Stomach (tissue), 8 donors: ENCODE measurements at regions not wholly inside any gene's neighbourhood (a gene's known extent, or its start where the extent isn't known, plus 50 kb on each side); places are given as distances from the start of the nearest gene placed in this dataset.

ENCODE experiments used
- DNase-seq, 2 donors: peaks; one replicate each; pipeline versions ENCODE4 v3.0.0 to v3.0.0-alpha.2; 2013 to 2019
- H3K27ac ChIP-seq, 5 donors: fragments of 200-600 bp in 4 of 5; sonication (generic) in 4 of 5; one replicate each; pipeline ENCODE4 v1.5.1; 2013 to 2019; ENCODE audit warnings: mild to moderate bottlenecking in 1 of 5, moderate library complexity in 1 of 5
- H3K27me3 ChIP-seq, 3 donors: fragments of 200-600 bp; sonication (generic); one replicate each; pipeline ENCODE4 v1.5.1; 2017 to 2019; ENCODE audit warnings: mixed run types in 1 of 3
- H3K36me3 ChIP-seq, 4 donors: fragments of 200-600 bp; sonication (generic); 1 replicate in 3 of 4; 2 replicates in 1 of 4; pipeline ENCODE4 v1.5.1; 2016 to 2019
- H3K4me1 ChIP-seq, 4 donors: fragments of 200-600 bp; sonication (generic); one replicate each; pipeline ENCODE4 v1.5.1; 2016 to 2019
- H3K4me3 ChIP-seq, 4 donors: fragments of 200-600 bp; sonication (generic) in 3 of 4; one replicate each; pipeline ENCODE4 v1.5.1; 2016 to 2019; ENCODE audit warnings: mild to moderate bottlenecking in 1 of 4
- H3K9me3 ChIP-seq, 4 donors: fragments of 200-600 bp; sonication (generic); one replicate each; pipeline ENCODE4 v1.5.1; 2016 to 2019
- EP300 ChIP-seq: sonication (generic); formaldehyde crosslinking; IDR thresholded peaks from one replicate; pipeline ENCODE4 v1.6.1; 2017; ENCODE audit warnings: antibody characterized with exemption
- POLR2A ChIP-seq, 4 donors: fragments of 450-650 bp; IDR thresholded peaks; one replicate each; pipeline ENCODE4 v1.6.1; 2016; ENCODE audit warnings: antibody characterized with exemption in 4 of 4, control low read depth in 2 of 4, mild to moderate bottlenecking in 1 of 4, moderate library complexity in 1 of 4
- POLR2AphosphoS5 ChIP-seq, 3 donors: sonication (generic); formaldehyde crosslinking; IDR thresholded peaks; one replicate each; pipeline ENCODE4 v1.6.1; 2016; ENCODE audit warnings: antibody characterized with exemption in 3 of 3
- WGBS, 5 donors: extraction: QIAGEN DNeasy Blood & Tissue Kit in 3 of 5; methylation state at CpG; one replicate each; pipeline versions ENCODE4 v1.1.5 to v1.1.7; 2013 to 2018; 5-methylcytosine and 5-hydroxymethylcytosine counted together
- intact Hi-C: fragments of 100-400 bp; cut with DNase I; formaldehyde crosslinking; loops from one replicate; pipeline ENCODE4 v1.15.1; 2023; ENCODE audit warnings: low total_unique reads
- TF ChIP-seq, protein P1 (sequence below), 7 experiments: fragments of 450-650 bp in 4 of 7; fragments of 200-600 bp in 3 of 7; sonication (generic) in 3 of 7; IDR thresholded peaks; one replicate each; pipeline ENCODE4 v1.5.1; 2016 to 2019; ENCODE audit warnings: antibody characterized with exemption in 7 of 7, control low read depth in 2 of 7, mild to moderate bottlenecking in 1 of 7
- donor health status: healthy with polysubstance abuse.
- donor health status: Bipolar disorder and iron deficiency.
- donor health status: healthy.

DNA sequence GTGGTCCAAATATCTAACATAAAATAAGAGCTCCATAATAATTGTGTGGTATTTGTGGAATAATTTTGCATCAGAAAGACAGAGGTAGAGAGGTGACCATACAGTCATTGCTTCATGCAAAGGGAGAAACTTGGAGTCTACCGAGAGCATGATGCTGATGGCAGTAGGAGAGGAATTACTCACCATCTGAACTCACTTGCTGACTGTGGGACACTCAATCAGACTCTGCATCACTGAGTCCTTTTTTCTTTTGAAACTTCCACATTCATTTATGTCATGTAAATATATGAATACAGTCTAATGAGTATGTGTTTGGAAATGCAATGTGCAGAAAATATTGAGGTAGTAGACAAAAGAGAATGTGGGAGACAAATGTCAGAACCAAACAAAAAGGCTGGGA is 933.8 kb downstream of the REEP3 start:
- WGBS, 5 donors, result 89 to 94% (median 91%) methylated on average over 1 of the region's 1 CpG
- intact Hi-C loops, result no loop called here
- no peak overlapping the region for H3K4me3 ChIP-seq
- no peak for DNase-seq
- H3K36me3 ChIP-seq, result no peaks in the 10 kb centered on the region
- no peak overlapping the region for H3K27ac ChIP-seq
- TF ChIP-seq, protein P1, sequence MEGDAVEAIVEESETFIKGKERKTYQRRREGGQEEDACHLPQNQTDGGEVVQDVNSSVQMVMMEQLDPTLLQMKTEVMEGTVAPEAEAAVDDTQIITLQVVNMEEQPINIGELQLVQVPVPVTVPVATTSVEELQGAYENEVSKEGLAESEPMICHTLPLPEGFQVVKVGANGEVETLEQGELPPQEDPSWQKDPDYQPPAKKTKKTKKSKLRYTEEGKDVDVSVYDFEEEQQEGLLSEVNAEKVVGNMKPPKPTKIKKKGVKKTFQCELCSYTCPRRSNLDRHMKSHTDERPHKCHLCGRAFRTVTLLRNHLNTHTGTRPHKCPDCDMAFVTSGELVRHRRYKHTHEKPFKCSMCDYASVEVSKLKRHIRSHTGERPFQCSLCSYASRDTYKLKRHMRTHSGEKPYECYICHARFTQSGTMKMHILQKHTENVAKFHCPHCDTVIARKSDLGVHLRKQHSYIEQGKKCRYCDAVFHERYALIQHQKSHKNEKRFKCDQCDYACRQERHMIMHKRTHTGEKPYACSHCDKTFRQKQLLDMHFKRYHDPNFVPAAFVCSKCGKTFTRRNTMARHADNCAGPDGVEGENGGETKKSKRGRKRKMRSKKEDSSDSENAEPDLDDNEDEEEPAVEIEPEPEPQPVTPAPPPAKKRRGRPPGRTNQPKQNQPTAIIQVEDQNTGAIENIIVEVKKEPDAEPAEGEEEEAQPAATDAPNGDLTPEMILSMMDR (IDR thresholded peaks at IDR 0.05), result no peak
- TF ChIP-seq EP300 (no peak), POLR2A (IDR thresholded peaks at IDR 0.05) (no peak), POLR2AphosphoS5 (IDR thresholded peaks at IDR 0.05) (no peak)
- H3K9me3 ChIP-seq, result peaks cover 0 to 7% (median 3%) of the 10 kb centered on the region in 4 donors
- H3K27me3 ChIP-seq, result no peaks in the 10 kb centered on the region
- H3K4me1 ChIP-seq, result no peaks in the 10 kb centered on the region

DNA sequence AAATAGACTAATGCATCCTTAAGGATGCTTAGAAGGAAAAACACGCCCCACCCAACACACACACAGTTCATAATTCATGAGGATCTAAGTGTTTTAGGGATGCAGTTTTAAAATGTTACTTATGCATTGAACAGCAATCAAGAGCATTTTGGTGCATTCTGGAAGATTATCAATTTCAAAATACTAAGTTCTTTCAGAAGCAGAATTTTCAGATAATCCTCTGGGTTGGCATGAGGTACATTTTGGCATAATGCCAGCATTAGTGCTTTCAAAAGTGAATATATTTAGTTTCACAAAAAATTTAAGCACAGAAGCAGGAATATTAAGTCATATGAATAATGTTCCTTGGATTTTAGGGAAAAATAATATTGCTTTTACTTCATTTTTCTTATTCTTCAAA is 937.1 kb downstream of the REEP3 start:
- DNase-seq, result no peak
- peaks cover 0 to 7% (median 4%) of the 10 kb centered on the region in 4 donors for H3K9me3 ChIP-seq
- TF ChIP-seq POLR2A (IDR thresholded peaks at IDR 0.05) (no peak), POLR2AphosphoS5 (IDR thresholded peaks at IDR 0.05) (no peak), EP300 (no peak)
- TF ChIP-seq, protein P1 (IDR thresholded peaks at IDR 0.05), result no peak
- H3K27me3 ChIP-seq, result no peaks in the 10 kb centered on the region
- WGBS, 5 donors, result 71 to 89% (median 80%) methylated on average over 1 of the region's 1 CpG
- no peak overlapping the region for H3K27ac ChIP-seq
- H3K4me3 ChIP-seq, result no peak overlapping the region
- H3K36me3 ChIP-seq, result no peaks in the 10 kb centered on the region
- intact Hi-C loops, result no loop called here
- H3K4me1 ChIP-seq, result no peaks in the 10 kb centered on the region

DNA sequence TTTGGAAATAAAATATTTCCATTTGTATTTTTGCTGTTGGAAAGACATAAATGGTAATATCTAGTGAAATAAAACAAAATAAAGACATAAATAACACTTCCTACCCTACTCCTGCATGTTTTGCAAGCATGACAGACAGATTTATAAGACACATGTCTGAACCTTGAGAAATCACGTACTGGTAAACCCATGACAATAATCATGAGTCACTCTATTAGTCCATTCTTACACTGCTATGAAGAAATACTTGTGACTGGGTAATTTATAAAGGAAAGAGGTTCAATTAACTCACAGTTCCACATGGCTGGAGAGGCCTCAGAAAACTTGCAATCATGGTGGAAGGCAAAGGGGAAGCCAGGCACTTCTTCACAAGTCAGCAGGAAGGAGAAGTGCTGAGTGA is 942.2 kb downstream of the REEP3 start:
- Histone ChIP-seq H3K9me3 (peaks cover 0 to 19% (median 14%) of the 10 kb centered on the region in 4 donors), H3K36me3 (no peaks in the 10 kb centered on the region), H3K27ac (no peak overlapping the region), H3K4me3 (no peak overlapping the region), H3K4me1 (no peaks in the 10 kb centered on the region), H3K27me3 (no peaks in the 10 kb centered on the region)
- intact Hi-C loops, result no loop called here
- TF ChIP-seq EP300 (no peak), POLR2A (IDR thresholded peaks at IDR 0.05) (no peak), POLR2AphosphoS5 (IDR thresholded peaks at IDR 0.05) (no peak)
- TF ChIP-seq, protein P1 (IDR thresholded peaks at IDR 0.05), result no peak
- 72 to 90% (median 78%) methylated on average over 1 of the region's 1 CpG for WGBS, 5 donors
- DNase-seq, result no peak

DNA sequence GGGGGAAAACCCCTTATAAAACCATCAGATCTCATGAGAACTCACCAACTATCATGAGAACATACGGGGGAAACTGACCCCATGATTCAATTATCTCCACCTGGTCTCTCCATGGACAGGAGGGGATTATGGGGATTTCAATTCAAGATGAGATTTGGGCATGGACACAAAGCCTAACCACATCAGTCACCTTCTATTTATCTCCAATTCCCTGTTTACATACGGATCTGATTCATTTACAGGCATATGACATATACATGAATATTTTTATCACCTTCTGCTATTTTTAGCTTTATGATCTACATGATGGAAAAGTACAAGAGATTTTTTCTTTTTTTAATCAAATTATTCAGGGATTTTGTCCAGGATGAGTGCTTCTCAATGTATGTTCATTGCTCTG is 944.5 kb downstream of the REEP3 start:
- no peaks in the 10 kb centered on the region for H3K36me3 ChIP-seq
- H3K9me3 ChIP-seq, result peaks cover 0 to 25% (median 16%) of the 10 kb centered on the region in 4 donors
- no peak for TF ChIP-seq EP300
- TF ChIP-seq POLR2A (IDR thresholded peaks at IDR 0.05), result no peak
- TF ChIP-seq POLR2AphosphoS5 (IDR thresholded peaks at IDR 0.05), result no peak
- TF ChIP-seq, protein P1 (IDR thresholded peaks at IDR 0.05), result no peak
- H3K4me1 ChIP-seq, result no peaks in the 10 kb centered on the region
- DNase-seq, result no peak
- WGBS, 5 donors, result 73 to 80% (median 76%) methylated on average over 2 of the region's 2 CpGs
- H3K27me3 ChIP-seq, result no peaks in the 10 kb centered on the region
- H3K4me3 ChIP-seq, result no peak overlapping the region
- intact Hi-C loops, result no loop called here
- H3K27ac ChIP-seq, result no peak overlapping the region
